Activated B cell treated with CpG ODN at 0.5 μM for 24 hours (primary cell): ENCODE measurements at regions not wholly inside any gene's neighbourhood (a gene's known extent, or its start where the extent isn't known, plus 50 kb on each side); places are given as distances from the start of the nearest gene placed in this dataset.
"Not testable (repeated sequence)": the region's sequence is repeated elsewhere in the genome, so short reads cannot be mapped to it uniquely, and the experiment has no call there.

ENCODE experiments used
- ATAC-seq: fragments of 200-7000 bp; cut with Tn5 transposase; one replicate; pipeline ENCODE4 v1.10.0; 2021; ENCODE audit warnings: low read depth, mild to moderate bottlenecking, moderate library complexity
- CTCF ChIA-PET: fragments of 350-600 bp; sonication (Branson Sonifier 250); formaldehyde crosslinking; loops from one replicate; lab custom pipeline; 2021; ENCODE audit warnings: antibody characterized with exemption; lab: Charles Lee
- POLR2A ChIA-PET: fragments of 350-600 bp; sonication (Branson Sonifier 250); formaldehyde crosslinking; loops from one replicate; lab custom pipeline; 2021; ENCODE audit warnings: antibody characterized with exemption; lab: Charles Lee
- DNase-seq: peaks from one replicate; pipeline ENCODE4 v3.0.0; 2022
- H3K27ac Mint-ChIP-seq: one replicate; pipeline ENCODE4 v1.8.0; 2020; ENCODE audit warnings: mixed read lengths
- H3K27me3 Mint-ChIP-seq: one replicate; pipeline ENCODE4 v1.8.0; 2021; ENCODE audit warnings: mixed read lengths
- H3K36me3 Mint-ChIP-seq: one replicate; pipeline ENCODE4 v1.8.0; 2021; ENCODE audit warnings: low read depth, mixed read lengths
- H3K4me1 Mint-ChIP-seq: one replicate; pipeline ENCODE4 v1.8.0; 2021; ENCODE audit warnings: mixed read lengths
- H3K4me3 Mint-ChIP-seq: one replicate; pipeline ENCODE4 v1.8.0; 2020; ENCODE audit warnings: mild to moderate bottlenecking, mixed read lengths
- H3K9me3 Mint-ChIP-seq: one replicate; pipeline ENCODE4 v1.8.0; 2020; ENCODE audit warnings: mixed read lengths
- CTCF ChIP-seq: fragments of 200-600 bp; IDR thresholded peaks from one replicate; pipeline ENCODE4 v1.8.0; 2022; ENCODE audit warnings: antibody characterized with exemption, mild to moderate bottlenecking
- intact Hi-C: fragments of 100-400 bp; cut with micrococcal nuclease; formaldehyde crosslinking; loops from one replicate; pipeline ENCODE4 v1.15.1; 2024

- Mint-ChIP-seq H3K27ac (no peak overlapping the region), H3K4me3 (no peak overlapping the region), H3K9me3 (no peaks in the 10 kb centered on the region), H3K4me1 (no peaks in the 10 kb centered on the region), H3K27me3 (no peaks in the 10 kb centered on the region), H3K36me3 (no peaks in the 10 kb centered on the region)
- POLR2A ChIA-PET, result no interaction called here
- TF ChIP-seq CTCF, result no peak
- CTCF ChIA-PET, result no interaction called here
- DNase-seq (no peak), ATAC-seq (no peak)
- intact Hi-C loops, result no loop called here
Observed at GRCh38 chr20:29419378-29419777, 1838.1 kb upstream of the DEFB115 start.

- H3K36me3 Mint-ChIP-seq, result no peaks in the 10 kb centered on the region
- POLR2A ChIA-PET, result no interaction called here
- CTCF ChIA-PET, result no interaction called here
- no peak for ATAC-seq
- TF ChIP-seq CTCF, result no peak
- no peaks in the 10 kb centered on the region for H3K9me3 Mint-ChIP-seq
- no peaks in the 10 kb centered on the region for H3K4me1 Mint-ChIP-seq
- H3K27me3 Mint-ChIP-seq, result no peaks in the 10 kb centered on the region
- H3K27ac Mint-ChIP-seq, result no peak overlapping the region
- intact Hi-C loops, result no loop called here
- DNase-seq, result no peak
- no peak overlapping the region for H3K4me3 Mint-ChIP-seq
Observed at GRCh38 chr20:29427201-29428060, 1830.0 kb upstream of the DEFB115 start.

- Mint-ChIP-seq H3K27me3 (no peaks in the 10 kb centered on the region), H3K27ac (no peak overlapping the region), H3K4me3 (no peak overlapping the region), H3K9me3 (no peaks in the 10 kb centered on the region), H3K36me3 (no peaks in the 10 kb centered on the region), H3K4me1 (no peaks in the 10 kb centered on the region)
- intact Hi-C loops, result no loop called here
- no peak for TF ChIP-seq CTCF
- ATAC-seq (no peak), DNase-seq (no peak)
- POLR2A ChIA-PET, result no interaction called here
- CTCF ChIA-PET, result no interaction called here
Observed at GRCh38 chr20:29430531-29430930, 1826.9 kb upstream of the DEFB115 start.

GRCh38 chr20:29440721-29441120 lies 1816.7 kb upstream of the DEFB115 start:
- POLR2A ChIA-PET, H3K27ac Mint-ChIP-seq, H3K4me1 Mint-ChIP-seq, CTCF ChIA-PET, ATAC-seq, H3K36me3 Mint-ChIP-seq, H3K27me3 Mint-ChIP-seq, H3K9me3 Mint-ChIP-seq, intact Hi-C loops, DNase-seq, H3K4me3 Mint-ChIP-seq: not testable (repeated sequence)

- POLR2A ChIA-PET, H3K9me3 Mint-ChIP-seq, H3K4me3 Mint-ChIP-seq, DNase-seq, ATAC-seq, H3K27ac Mint-ChIP-seq, CTCF ChIA-PET, H3K36me3 Mint-ChIP-seq, H3K27me3 Mint-ChIP-seq, intact Hi-C loops, H3K4me1 Mint-ChIP-seq: not testable (repeated sequence)
Observed at GRCh38 chr20:29443206-29443781, 1814.2 kb upstream of the DEFB115 start.

GRCh38 chr20:29443819-29444218 lies 1813.6 kb upstream of the DEFB115 start:
- H3K36me3 Mint-ChIP-seq, result no peaks in the 10 kb centered on the region
- ChIA-PET POLR2A (interaction anchor here (1.2 kb wide), 1 partner anchor 29 kb away, joined by 3 read pairs; no protein-coding TSS in a partner anchor), CTCF (no interaction called here)
- H3K27ac Mint-ChIP-seq, result no peak overlapping the region
- intact Hi-C loops, result no loop called here
- no peaks in the 10 kb centered on the region for H3K4me1 Mint-ChIP-seq
- no peaks in the 10 kb centered on the region for H3K9me3 Mint-ChIP-seq
- no peak for TF ChIP-seq CTCF
- H3K27me3 Mint-ChIP-seq, result no peaks in the 10 kb centered on the region
- peak; percentile 25 for ATAC-seq
- DNase-seq, result no peak
- no peak overlapping the region for H3K4me3 Mint-ChIP-seq

- intact Hi-C loops, H3K4me3 Mint-ChIP-seq, CTCF ChIA-PET, H3K4me1 Mint-ChIP-seq, H3K27ac Mint-ChIP-seq, H3K27me3 Mint-ChIP-seq, DNase-seq, H3K36me3 Mint-ChIP-seq, ATAC-seq, H3K9me3 Mint-ChIP-seq: not testable (repeated sequence)
- POLR2A ChIA-PET, result interaction anchor here (1.2 kb wide), 1 partner anchor 27 kb away, joined by 3 read pairs; no protein-coding TSS in a partner anchor
Observed at GRCh38 chr20:29445050-29445907, 1812.2 kb upstream of the DEFB115 start.
